ENCODE measurements at regions not wholly inside any gene's neighbourhood (a gene's known extent, or its start where the extent isn't known, plus 50 kb on each side); places are given as distances from the start of the nearest gene placed in this dataset.

DNA sequence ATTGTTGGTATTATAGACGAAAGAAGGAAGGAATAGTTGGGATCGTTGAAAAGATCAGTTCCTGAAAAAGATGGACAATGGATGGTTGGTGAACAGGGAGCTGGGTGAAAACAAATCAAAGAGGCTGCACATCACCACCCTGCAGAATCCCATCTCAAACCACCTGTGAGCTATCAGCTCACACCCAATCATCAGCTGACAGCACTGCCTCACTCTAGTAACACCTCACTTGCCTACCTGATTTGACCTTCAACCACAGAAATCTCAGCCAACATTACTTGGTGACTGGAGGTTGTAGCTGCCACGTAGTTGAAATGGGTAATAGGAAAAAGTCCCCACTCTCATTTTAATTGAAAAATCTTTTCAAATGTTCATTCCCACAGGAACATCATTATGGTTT is 101.8 kb upstream of the DST start:
- DNase-seq (ENCODE audit: low read depth in 1 of 2, low spot score in 1 of 2) = no peak
- Histone ChIP-seq H3K4me3 (replicated peaks; ENCODE audit: insufficient read depth, low read length) (no peak overlapping the region), H3K27ac (replicated peaks) (no peak overlapping the region), H3K27me3 (ENCODE audit: insufficient read depth, poor library complexity, severe bottlenecking) (no peaks in the 10 kb centered on the region)
- TF ChIP-seq POLR2AphosphoS5 (IDR thresholded peaks at IDR 0.05; ENCODE audit: low read depth) (no peak), REST (IDR thresholded peaks at IDR 0.05; ENCODE audit: insufficient replicate concordance, low read depth) (no peak), GABPA (IDR thresholded peaks at IDR 0.05; ENCODE audit: low read depth) (no peak), SPI1 (IDR thresholded peaks at IDR 0.05; ENCODE audit: borderline replicate concordance, low read depth) (no peak)
- TF ChIP-seq, protein P1, sequence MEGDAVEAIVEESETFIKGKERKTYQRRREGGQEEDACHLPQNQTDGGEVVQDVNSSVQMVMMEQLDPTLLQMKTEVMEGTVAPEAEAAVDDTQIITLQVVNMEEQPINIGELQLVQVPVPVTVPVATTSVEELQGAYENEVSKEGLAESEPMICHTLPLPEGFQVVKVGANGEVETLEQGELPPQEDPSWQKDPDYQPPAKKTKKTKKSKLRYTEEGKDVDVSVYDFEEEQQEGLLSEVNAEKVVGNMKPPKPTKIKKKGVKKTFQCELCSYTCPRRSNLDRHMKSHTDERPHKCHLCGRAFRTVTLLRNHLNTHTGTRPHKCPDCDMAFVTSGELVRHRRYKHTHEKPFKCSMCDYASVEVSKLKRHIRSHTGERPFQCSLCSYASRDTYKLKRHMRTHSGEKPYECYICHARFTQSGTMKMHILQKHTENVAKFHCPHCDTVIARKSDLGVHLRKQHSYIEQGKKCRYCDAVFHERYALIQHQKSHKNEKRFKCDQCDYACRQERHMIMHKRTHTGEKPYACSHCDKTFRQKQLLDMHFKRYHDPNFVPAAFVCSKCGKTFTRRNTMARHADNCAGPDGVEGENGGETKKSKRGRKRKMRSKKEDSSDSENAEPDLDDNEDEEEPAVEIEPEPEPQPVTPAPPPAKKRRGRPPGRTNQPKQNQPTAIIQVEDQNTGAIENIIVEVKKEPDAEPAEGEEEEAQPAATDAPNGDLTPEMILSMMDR (IDR thresholded peaks at IDR 0.05; ENCODE audit: insufficient read depth, low read length) = no peak

DNA sequence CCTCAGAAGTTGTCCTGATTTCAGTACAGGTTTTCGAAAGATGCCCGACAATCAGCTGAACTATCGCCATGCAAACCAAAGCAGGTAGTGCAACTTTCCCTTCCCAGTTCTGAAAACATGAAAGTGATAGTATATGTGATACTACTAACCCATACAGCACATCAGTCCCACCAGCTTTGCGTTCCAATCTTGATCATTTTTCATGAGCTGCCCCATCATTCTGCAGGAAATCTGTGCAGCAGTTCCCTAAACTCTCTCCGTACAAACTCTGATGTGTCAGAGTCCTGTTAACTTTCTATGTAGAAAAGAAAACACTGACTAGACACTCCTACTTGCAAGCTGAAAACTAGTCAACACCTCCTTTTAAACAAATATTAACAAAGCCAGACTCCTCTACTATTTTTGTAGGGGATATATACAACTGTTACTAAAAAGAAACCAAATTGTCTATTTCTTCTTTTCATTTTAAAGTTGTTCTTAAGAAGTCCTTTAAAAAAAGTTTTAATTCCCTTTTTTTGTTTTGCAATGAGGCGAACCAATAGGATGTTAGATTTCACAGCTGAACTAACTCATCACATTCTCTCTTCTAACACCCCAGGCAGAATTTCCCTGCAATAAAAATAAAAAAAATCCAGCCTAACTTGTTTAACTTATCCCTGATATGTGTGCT is 99.6 kb upstream of the DST start:
- no peak for DNase-seq (ENCODE audit: low read depth in 1 of 2, low spot score in 1 of 2)
- H3K27ac ChIP-seq (replicated peaks) = no peak overlapping the region
- no peak for TF ChIP-seq SPI1 (IDR thresholded peaks at IDR 0.05; ENCODE audit: borderline replicate concordance, low read depth)
- no peak for TF ChIP-seq GABPA (IDR thresholded peaks at IDR 0.05; ENCODE audit: low read depth)
- no peaks in the 10 kb centered on the region for H3K27me3 ChIP-seq (ENCODE audit: insufficient read depth, poor library complexity, severe bottlenecking)
- no peak overlapping the region for H3K4me3 ChIP-seq (replicated peaks; ENCODE audit: insufficient read depth, low read length)

GRCh38 chr6:56741472-56741871 is 98.8 kb upstream of the DST start:
- no peak for TF ChIP-seq REST (IDR thresholded peaks at IDR 0.05; ENCODE audit: insufficient replicate concordance, low read depth)
- TF ChIP-seq, protein P1 (IDR thresholded peaks at IDR 0.05; ENCODE audit: insufficient read depth, low read length) = no peak
- no peak for TF ChIP-seq SPI1 (IDR thresholded peaks at IDR 0.05; ENCODE audit: borderline replicate concordance, low read depth)
- no peak for TF ChIP-seq GABPA (IDR thresholded peaks at IDR 0.05; ENCODE audit: low read depth)
- TF ChIP-seq POLR2AphosphoS5 (IDR thresholded peaks at IDR 0.05; ENCODE audit: low read depth) = no peak
- no peak for DNase-seq (ENCODE audit: low read depth in 1 of 2, low spot score in 1 of 2)
- H3K4me3 ChIP-seq (replicated peaks; ENCODE audit: insufficient read depth, low read length) = no peak overlapping the region
- no peaks in the 10 kb centered on the region for H3K27me3 ChIP-seq (ENCODE audit: insufficient read depth, poor library complexity, severe bottlenecking)
- no peak overlapping the region for H3K27ac ChIP-seq (replicated peaks)

- H3K4me3 ChIP-seq (replicated peaks; ENCODE audit: insufficient read depth, low read length) = no peak overlapping the region
Observed at GRCh38 chr6:56739836-56740815, 97.4 kb upstream of the DST start.

More at GRCh38 chr6:56739836-56740815, 97.4 kb upstream of the DST start:
- Histone ChIP-seq H3K27ac (replicated peaks) (no peak overlapping the region), H3K27me3 (ENCODE audit: insufficient read depth, poor library complexity, severe bottlenecking) (no peaks in the 10 kb centered on the region)
- no peak for TF ChIP-seq POLR2AphosphoS5 (IDR thresholded peaks at IDR 0.05; ENCODE audit: low read depth)
- no peak for TF ChIP-seq GABPA (IDR thresholded peaks at IDR 0.05; ENCODE audit: low read depth)
- TF ChIP-seq REST (IDR thresholded peaks at IDR 0.05; ENCODE audit: insufficient replicate concordance, low read depth) = no peak
- no peak for TF ChIP-seq SPI1 (IDR thresholded peaks at IDR 0.05; ENCODE audit: borderline replicate concordance, low read depth)
- TF ChIP-seq, protein P1 (IDR thresholded peaks at IDR 0.05; ENCODE audit: insufficient read depth, low read length) = no peak
- no peak for DNase-seq (ENCODE audit: low read depth in 1 of 2, low spot score in 1 of 2)
